NCI-H2196 (cell line): ENCODE measurements at regions not wholly inside any gene's neighbourhood (a gene's known extent, or its start where the extent isn't known, plus 50 kb on each side); places are given as distances from the start of the nearest gene placed in this dataset.

Experiments
- DNase-seq: peaks from one replicate; lab custom pipeline; 2025; ENCODE audit not compliant: unreplicated experiment; lab: John Stamatoyannopoulos, UW

- no peak for DNase-seq
Measured at GRCh38 chr4:179738822-179739221, 2296.6 kb upstream of the AGA start.

GRCh38 chr4:179747218-179747910, 2305.1 kb upstream of the AGA start:
- DNase-seq, result no peak

GRCh38 chr4:179748837-179749236, 2306.6 kb upstream of the AGA start:
- DNase-seq, result no peak

GRCh38 chr4:179750374-179750773, 2308.1 kb upstream of the AGA start:
- DNase-seq, result no peak

GRCh38 chr4:179751669-179752068, 2309.4 kb upstream of the AGA start:
- no peak for DNase-seq

- DNase-seq, result no peak
Measured at GRCh38 chr4:179755322-179755721, 2313.1 kb upstream of the AGA start.

GRCh38 chr4:179757641-179758040, 2315.4 kb upstream of the AGA start:
- no peak for DNase-seq

- DNase-seq, result no peak
Measured at GRCh38 chr4:179762840-179763239, 2320.6 kb upstream of the AGA start.

- DNase-seq, result no peak
Measured at GRCh38 chr4:179766938-179767337, 2324.7 kb upstream of the AGA start.

GRCh38 chr4:179768996-179769395, 2326.8 kb upstream of the AGA start:
- DNase-seq, result no peak

- DNase-seq, result no peak
Measured at GRCh38 chr4:179797738-179798137, 2355.5 kb upstream of the AGA start.

GRCh38 chr4:179803857-179804256, 2361.6 kb upstream of the AGA start:
- no peak for DNase-seq

GRCh38 chr4:179804440-179804839, 2362.2 kb upstream of the AGA start:
- no peak for DNase-seq

- DNase-seq, result no peak
Measured at GRCh38 chr4:179817317-179817716, 2375.1 kb upstream of the AGA start.

GRCh38 chr4:179823342-179823741, 2381.1 kb upstream of the AGA start:
- DNase-seq, result no peak

- DNase-seq, result no peak
Measured at GRCh38 chr4:179831274-179831673, 2389.0 kb upstream of the AGA start.

- DNase-seq, result no peak
Measured at GRCh38 chr4:179836179-179837075, 2394.2 kb upstream of the AGA start.

GRCh38 chr4:179843370-179843769, 2399.8 kb upstream of the TENM3 start:
- DNase-seq, result no peak

GRCh38 chr4:179855469-179855868, 2387.7 kb upstream of the TENM3 start:
- DNase-seq, result no peak

GRCh38 chr4:179858221-179858620, 2385.0 kb upstream of the TENM3 start:
- no peak for DNase-seq

GRCh38 chr4:179867300-179867878, 2375.8 kb upstream of the TENM3 start:
- peak; percentile 2 for DNase-seq

- no peak for DNase-seq
Measured at GRCh38 chr4:179871726-179872125, 2371.5 kb upstream of the TENM3 start.
